ENCODE measurements at regions not wholly inside any gene's neighbourhood (a gene's known extent, or its start where the extent isn't known, plus 50 kb on each side); places are given as distances from the start of the nearest gene placed in this dataset.

GRCh38 chr16:87165151-87165550 is 152.0 kb downstream of the C16orf95 start:
- DNase-seq (no peak), ATAC-seq (ENCODE audit: low read depth) (no peak)
- POLR2A ChIA-PET, result no interaction called here
- Mint-ChIP-seq H3K4me3 (no peak overlapping the region), H3K27me3 (peaks cover 3% of the 10 kb centered on the region), H3K9me3 (peaks cover 7% of the 10 kb centered on the region), H3K36me3 (ENCODE audit: low read depth) (no peaks in the 10 kb centered on the region), H3K27ac (no peak overlapping the region), H3K4me1 (no peaks in the 10 kb centered on the region)
- TF ChIP-seq, protein P1, sequence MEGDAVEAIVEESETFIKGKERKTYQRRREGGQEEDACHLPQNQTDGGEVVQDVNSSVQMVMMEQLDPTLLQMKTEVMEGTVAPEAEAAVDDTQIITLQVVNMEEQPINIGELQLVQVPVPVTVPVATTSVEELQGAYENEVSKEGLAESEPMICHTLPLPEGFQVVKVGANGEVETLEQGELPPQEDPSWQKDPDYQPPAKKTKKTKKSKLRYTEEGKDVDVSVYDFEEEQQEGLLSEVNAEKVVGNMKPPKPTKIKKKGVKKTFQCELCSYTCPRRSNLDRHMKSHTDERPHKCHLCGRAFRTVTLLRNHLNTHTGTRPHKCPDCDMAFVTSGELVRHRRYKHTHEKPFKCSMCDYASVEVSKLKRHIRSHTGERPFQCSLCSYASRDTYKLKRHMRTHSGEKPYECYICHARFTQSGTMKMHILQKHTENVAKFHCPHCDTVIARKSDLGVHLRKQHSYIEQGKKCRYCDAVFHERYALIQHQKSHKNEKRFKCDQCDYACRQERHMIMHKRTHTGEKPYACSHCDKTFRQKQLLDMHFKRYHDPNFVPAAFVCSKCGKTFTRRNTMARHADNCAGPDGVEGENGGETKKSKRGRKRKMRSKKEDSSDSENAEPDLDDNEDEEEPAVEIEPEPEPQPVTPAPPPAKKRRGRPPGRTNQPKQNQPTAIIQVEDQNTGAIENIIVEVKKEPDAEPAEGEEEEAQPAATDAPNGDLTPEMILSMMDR (IDR thresholded peaks at IDR 0.05), result no peak
- intact Hi-C loops (cut with micrococcal nuclease), result no loop called here
- CTCF ChIA-PET, result no interaction called here

- POLR2A ChIA-PET, result no interaction called here
These were observed 151.3 kb downstream of the C16orf95 start for GRCh38 chr16:87165885-87166284.

GRCh38 chr16:87166321-87166720 is 150.9 kb downstream of the C16orf95 start:
- Mint-ChIP-seq H3K27ac (no peak overlapping the region), H3K9me3 (peaks cover 9% of the 10 kb centered on the region), H3K4me1 (no peaks in the 10 kb centered on the region), H3K36me3 (ENCODE audit: low read depth) (no peaks in the 10 kb centered on the region), H3K4me3 (no peak overlapping the region), H3K27me3 (peaks cover 3% of the 10 kb centered on the region)
- TF ChIP-seq, protein P1 (IDR thresholded peaks at IDR 0.05), result no peak
- POLR2A ChIA-PET, result no interaction called here
- intact Hi-C loops (cut with micrococcal nuclease), result no loop called here
- CTCF ChIA-PET, result no interaction called here
- DNase-seq (no peak), ATAC-seq (ENCODE audit: low read depth) (no peak)

More at GRCh38 chr16:87165885-87166284, 151.3 kb downstream of the C16orf95 start:
- no peaks in the 10 kb centered on the region for H3K36me3 Mint-ChIP-seq (ENCODE audit: low read depth)
- H3K4me1 Mint-ChIP-seq, result no peaks in the 10 kb centered on the region
- TF ChIP-seq, protein P1 (IDR thresholded peaks at IDR 0.05), result no peak
- ATAC-seq (ENCODE audit: low read depth) (no peak), DNase-seq (no peak)
- H3K4me3 Mint-ChIP-seq, result no peak overlapping the region
- H3K27ac Mint-ChIP-seq, result no peak overlapping the region
- H3K9me3 Mint-ChIP-seq, result peaks cover 9% of the 10 kb centered on the region
- peaks cover 3% of the 10 kb centered on the region for H3K27me3 Mint-ChIP-seq
- intact Hi-C loops (cut with micrococcal nuclease), result no loop called here
- CTCF ChIA-PET, result no interaction called here

DNA sequence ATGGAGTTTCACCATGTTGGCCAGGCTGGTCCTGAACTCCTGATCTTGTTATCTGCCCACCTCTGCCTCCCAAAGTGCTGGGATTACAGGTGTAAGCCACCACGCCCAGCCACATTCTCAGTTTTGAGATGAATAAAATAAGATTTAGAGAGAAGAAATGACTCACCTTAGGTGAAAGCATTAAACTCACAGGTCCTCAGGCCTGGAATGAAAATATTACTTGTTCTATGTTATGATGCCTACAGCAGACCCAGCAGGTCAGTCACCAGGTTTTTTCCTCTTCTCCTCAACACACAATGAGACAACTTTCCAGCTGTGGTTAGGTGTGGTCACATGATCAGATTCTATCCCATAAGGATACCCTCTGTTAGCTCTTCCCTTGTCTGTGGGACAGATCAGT is 150.3 kb downstream of the C16orf95 start:
- Mint-ChIP-seq H3K4me1 (no peaks in the 10 kb centered on the region), H3K36me3 (ENCODE audit: low read depth) (no peaks in the 10 kb centered on the region), H3K4me3 (no peak overlapping the region), H3K27me3 (peaks cover 3% of the 10 kb centered on the region), H3K9me3 (peaks cover 9% of the 10 kb centered on the region), H3K27ac (no peak overlapping the region)
- POLR2A ChIA-PET, result no interaction called here
- ATAC-seq (ENCODE audit: low read depth) (no peak), DNase-seq (no peak)
- TF ChIP-seq, protein P1 (IDR thresholded peaks at IDR 0.05), result no peak
- intact Hi-C loops (cut with micrococcal nuclease), result no loop called here
- CTCF ChIA-PET, result no interaction called here

DNA sequence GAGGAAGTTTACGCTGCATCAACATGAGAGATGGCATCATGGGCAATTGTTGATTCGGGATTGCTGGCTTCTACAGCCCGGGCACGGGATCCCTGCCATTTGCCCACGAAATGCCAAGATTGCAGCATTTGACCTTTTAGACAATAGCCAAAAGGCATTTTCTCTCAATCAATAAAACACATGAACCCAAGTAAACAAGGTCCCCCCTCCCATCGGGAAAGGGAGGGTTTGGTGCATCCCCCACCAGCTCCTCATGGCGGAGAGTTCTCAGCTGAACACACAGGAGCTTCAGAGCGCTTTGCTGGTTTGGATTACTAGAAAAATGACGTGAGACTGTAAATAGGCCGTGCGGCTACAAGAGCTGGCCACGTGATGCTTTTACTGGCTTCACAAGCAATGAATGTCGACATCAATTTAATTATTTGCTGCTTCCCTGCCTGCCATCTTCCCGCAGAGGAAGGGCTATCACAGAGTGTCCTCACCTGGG is 147.6 kb downstream of the C16orf95 start:
- DNase-seq, result no peak
- no peaks in the 10 kb centered on the region for H3K36me3 Mint-ChIP-seq (ENCODE audit: low read depth)
- H3K4me1 Mint-ChIP-seq, result no peaks in the 10 kb centered on the region
- ATAC-seq (ENCODE audit: low read depth), result no peak
- no peak overlapping the region for H3K27ac Mint-ChIP-seq
- peaks cover 3% of the 10 kb centered on the region for H3K27me3 Mint-ChIP-seq
- CTCF ChIA-PET, result no interaction called here
- POLR2A ChIA-PET, result no interaction called here
- TF ChIP-seq, protein P1 (IDR thresholded peaks at IDR 0.05), result no peak
- no peak overlapping the region for H3K4me3 Mint-ChIP-seq
- intact Hi-C loops (cut with micrococcal nuclease), result no loop called here
- peaks cover 7% of the 10 kb centered on the region for H3K9me3 Mint-ChIP-seq

Measured in activated B cell treated with CpG ODN at 0.5 μM for 24 hours (primary cell).